HG03520 (cell line): ENCODE measurements at regions not wholly inside any gene's neighbourhood (a gene's known extent, or its start where the extent isn't known, plus 50 kb on each side); places are given as distances from the start of the nearest gene placed in this dataset.

Experiments used
- ATAC-seq: cut with Tn5 transposase; IDR thresholded peaks from one replicate; pipeline ENCODE4 v1.9.1; 2021; ENCODE audit warnings: mild to moderate bottlenecking, moderate library complexity; ENCODE audit not compliant: unreplicated experiment

DNA sequence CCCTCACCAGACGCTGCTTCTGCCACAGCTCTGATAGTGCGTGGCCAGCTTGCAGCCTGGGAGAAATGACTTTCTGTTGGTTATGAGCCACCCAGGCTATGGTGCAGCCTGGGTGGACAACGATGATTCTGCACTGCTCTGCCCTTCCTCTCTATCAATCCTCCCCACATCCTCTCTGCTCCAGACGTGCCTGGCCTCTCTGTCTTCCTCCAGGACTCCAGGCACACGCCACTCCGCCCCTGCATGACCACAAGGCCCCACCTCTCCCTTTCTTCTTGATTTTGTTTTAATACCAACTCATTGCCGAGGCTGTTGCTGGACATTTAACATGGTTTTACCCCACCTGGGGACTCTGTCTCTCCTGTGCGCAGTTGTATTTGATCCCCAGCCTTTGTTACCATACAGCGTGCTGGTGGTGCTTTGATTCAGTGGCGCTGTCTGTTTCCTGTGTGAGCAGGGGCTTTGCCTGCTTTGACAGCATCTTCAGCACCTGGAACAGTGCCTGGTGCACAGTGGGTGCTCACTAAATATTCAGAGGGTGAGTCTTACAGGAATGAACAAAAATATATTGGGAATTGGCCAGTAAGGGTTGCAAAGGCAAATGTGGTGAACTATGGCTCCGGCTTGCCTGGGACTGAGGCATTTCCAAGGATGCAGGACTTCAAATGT lies 280.9 kb downstream of the CDH26 start:
- ATAC-seq: no peak

DNA sequence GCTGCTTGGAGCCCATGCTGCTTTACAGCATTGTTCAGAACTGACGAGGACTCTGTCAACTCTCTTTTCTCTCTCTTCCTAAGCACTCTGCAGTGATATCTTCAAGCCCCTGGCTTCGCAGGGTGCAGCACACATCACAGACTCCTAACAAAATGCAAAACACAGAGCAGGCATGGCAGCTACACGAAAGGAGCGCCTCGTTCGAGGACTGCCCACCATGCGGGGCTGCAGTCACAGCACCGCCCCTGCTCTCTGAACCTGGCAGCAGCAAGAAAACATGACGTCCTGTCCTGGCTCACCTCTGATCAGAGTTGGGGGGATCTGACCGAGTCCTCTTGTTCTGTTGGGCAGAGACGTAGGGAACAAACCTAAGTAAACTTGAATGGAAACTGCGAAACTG lies 281.7 kb downstream of the CDH26 start:
- no peak for ATAC-seq

DNA sequence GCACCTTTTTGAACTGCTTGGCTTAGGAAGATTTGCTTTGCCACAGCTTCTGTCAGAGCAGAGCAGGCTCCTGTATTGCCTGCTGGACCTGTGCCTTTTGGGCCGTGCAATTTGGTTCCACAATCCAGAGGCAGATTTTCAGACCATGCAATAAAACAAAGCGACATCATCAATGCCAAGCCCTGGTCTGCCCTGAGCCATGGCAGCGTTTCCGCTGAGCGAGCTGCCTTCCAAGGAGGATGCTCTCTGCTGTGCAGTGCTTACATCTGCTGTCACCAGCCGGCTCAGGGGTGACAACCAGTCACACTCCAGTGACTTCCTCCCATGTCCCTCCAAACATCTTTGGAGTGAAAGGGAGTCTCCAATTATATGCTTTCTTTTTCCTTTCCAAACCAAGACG lies 282.2 kb downstream of the CDH26 start:
- no peak for ATAC-seq

DNA sequence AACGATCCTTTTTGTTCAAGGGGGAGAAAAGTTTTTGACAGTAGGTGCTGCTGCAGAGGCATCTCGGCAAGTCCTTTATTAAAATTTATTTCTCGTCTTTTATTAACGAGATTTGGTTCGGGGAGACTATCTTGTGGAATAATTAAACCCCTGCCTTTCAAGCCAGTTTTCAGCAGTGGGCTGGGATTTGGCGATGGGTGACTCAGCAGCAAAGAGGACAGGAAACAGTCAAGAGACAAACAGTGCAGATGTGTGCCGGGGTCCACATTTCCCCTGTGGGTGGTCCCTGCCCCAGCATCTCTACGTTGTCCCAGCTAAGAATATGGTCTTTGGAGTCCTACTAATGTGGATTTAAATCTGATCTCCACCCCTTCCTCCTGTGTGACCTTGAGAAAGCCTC lies 282.8 kb downstream of the CDH26 start:
- ATAC-seq: no peak

DNA sequence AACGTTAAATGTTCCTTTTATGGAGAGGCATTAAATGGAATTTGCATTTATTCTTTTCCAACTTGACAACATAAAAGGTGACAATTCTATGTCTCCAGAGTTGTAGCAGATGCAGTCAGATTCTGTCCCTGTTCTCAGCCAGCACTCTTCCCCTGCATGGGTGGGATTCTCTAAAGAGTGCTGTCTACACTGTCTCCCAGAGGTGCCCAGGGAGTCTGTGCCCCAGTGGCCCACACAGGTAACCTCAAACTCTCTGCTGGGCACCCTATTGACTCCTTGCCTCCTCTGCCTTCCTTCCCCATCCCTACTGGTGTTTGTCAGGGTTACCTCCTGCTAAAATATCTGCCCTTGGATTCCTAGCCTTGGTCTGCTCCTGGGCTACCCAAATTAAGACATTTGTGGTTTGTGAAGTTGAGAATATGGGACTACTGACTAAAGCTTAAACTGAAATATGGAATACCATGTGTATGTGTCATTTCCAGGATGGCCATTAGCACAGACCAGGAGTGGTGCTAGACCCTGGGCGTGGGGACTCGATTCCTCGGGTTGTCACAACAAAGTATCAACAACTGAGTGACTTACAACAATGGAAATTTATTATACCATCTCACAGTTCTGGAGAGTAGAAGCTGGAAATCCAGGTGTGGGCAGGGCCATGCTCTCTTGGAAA lies 284.7 kb downstream of the CDH26 start:
- no peak for ATAC-seq

DNA sequence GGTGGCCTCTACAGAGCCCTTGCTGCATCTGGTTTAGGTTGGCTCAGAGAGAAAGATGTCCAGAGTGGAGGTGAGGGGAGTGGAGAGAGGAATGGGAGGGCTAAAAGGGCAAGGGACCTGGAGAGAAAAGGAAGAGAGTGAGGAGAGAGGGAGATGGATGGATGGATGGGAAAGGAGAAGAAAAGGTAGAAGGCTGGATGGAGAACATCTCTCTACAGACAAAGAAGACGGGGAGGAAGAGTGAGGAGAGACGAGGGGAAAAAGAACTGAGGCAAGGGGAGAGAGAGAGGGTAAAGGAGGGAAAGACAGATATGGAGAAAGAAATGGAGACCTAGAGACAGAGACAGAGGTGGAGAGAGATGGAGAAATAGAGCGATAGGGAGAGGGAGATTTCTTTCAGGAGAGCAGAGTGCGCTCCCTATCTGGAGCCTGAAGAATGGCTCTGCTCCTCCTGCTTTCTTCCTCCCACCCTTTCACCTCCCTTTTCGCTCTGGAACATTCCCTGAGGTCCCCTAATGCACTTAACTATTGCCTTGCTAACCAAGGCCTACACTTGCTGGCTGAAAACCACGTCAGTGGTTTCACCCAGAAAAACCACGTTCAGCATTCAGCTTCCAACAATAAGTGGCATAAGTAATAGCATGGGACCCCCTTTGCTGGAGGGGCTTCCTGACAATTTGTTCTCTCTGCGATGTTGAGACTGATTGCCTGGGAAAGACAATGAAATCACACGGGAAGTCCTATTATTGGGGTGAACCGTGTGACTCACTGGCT lies 286.3 kb downstream of the CDH26 start:
- ATAC-seq: no peak

DNA sequence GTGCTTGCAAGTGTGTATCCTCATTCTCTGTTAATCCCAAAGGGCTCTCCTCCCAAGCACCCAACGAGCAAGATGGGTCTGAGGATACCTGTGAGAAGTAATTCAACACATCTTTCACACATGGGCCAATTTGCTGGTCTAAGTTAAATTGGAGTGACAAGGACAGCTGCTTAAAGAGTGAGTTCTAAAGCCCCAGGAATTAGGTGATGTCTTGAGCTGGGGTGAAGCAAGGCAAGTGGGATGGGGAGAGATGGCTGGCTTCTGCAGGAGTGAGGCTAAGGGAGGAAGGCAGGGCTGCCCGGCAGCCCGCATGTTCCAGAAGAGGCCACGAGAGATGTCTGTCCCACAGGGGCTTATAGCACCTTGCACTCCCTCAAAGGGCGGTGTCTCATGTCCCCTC lies 288.5 kb downstream of the CDH26 start:
- ATAC-seq: no peak

DNA sequence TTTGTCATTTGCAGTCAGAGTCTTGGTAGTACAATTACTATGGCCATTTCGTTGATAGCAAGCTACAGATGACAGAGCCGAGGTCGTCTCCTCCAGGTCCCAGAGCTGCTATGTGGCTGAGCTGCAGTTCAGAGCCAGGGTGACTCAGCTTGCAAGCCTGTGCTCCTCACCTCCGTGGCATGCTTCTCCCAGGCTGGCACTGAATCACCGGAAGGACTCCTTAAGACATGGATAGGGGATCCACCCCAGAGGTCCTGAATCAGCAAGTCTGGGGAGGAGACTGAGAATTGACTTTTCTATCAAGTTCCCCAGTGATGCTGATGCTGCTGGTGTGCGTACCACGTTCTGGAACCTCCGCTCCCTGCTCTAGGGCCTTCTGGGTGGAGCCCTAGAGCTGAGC lies 291.2 kb downstream of the CDH26 start:
- ATAC-seq: no peak

DNA sequence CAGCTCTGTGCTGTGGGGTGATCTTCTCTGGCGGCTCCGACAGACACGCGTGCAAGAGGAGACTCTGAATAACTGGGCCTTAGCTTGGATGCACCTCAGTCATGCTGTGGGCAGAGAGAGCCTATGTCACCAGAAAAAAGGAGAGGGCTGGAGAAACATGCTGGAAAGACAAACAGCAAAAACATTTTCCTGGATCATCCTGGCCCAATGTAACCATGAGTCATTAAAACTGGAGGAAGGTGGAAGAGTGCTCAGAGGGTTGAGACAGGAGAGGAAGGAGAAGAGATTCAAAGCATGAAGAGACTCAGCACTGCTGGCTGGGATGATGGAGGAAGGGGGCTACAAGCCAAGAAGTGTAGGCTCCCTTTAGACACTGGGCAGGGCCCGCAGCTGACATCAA lies 292.0 kb downstream of the CDH26 start:
- ATAC-seq: no peak

DNA sequence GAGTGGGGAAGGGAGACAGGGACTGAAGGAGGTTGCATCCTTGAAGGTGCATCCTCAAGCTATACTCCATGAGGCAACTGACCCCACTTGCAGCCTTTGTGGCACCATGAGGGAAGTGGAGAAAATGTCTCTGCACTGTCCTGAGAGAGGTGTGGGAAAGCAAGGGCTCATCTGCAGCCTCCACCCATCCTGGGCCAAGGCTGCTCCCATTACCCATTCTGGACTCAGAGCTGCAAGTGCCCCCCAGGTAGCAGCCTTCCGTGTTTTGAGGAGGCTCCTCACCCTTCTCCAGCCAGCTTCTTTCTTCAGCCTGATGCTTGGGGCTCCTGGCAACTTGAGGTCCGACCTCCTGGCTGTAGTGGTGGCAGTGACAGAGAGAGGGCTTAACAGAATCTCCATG lies 294.6 kb downstream of the CDH26 start:
- no peak for ATAC-seq

DNA sequence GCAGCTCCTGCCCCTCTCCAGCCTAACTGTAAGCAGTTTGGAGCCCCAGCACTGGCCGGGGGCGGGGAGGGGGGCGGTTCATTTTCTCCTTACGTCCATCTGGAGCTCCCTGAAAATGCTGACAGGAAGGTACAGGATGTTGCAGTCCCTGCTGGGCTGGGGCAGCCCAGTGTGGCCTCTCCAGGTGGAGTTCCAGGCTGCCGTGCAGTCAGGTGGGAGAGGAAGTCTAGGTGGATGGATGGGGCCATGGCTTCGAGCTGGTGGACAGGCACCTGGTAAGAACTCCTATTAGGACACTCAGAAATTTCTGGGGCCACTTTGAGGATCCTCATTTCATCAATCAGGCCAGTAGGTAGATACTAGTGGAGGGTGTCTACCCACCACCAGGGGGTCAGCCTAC lies 295.2 kb downstream of the CDH26 start:
- no peak for ATAC-seq

DNA sequence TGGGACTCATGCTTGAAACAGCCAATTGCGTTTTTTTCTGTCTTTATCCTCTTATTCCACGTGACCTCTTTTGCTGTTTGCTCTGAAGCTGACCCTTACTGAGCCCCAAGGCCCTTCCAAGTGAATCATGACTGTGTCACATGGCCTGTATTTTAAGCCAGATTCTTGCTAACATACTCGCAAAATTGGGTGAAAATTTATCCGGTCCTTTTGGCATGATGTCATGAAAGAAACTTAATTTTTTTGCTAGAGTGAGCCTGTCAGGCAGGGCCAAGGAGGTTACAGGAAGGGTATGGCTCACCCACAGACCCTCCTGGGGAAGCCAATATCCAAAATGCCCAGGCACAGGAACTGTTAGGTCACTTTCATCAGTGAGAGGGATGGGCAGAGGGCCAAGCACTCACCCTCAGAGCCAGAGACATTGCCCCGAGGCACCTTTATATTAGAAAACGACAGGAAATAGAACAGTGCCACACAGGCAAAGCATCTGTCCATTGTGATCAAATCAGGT lies 296.7 kb downstream of the CDH26 start:
- ATAC-seq: no peak

DNA sequence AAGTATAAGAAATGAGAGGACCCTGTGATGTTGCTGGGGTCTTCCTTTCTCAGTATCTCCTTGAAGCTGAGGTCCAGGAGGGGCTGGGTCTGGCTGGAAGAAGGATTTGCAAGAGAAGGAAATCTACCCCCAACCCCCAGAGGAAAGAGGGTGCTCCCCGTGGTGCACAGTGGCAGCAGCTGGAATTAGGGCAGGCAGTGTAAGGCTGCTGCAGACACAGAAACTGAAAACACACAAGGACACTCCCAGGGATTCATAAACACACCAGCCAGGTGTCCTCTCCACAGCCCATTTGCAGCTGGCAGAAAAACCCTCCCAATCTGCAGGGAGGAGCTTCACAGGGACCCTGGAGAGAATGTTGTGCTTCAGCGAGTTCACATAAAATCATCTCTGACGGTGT lies 297.2 kb downstream of the CDH26 start:
- no peak for ATAC-seq

DNA sequence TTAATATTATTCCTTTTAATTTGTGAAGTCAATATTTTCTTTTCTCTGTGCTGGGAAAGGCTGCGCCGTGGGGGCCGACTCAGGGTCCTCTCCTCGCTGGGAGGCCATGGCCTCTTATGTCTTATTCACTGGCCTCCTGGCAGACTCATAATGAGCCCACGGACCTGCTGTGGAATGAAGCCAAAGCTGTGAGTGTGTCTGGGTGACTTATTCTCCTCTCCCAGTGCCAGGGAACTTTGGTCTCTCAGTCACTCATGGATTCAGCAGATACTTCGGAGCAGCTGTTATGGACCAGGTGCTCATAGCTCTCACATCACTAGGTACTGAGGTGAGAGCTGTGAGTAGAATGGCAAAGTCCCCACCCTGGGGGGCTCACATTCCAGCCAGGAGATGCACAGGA lies 297.6 kb downstream of the CDH26 start:
- ATAC-seq: no peak

DNA sequence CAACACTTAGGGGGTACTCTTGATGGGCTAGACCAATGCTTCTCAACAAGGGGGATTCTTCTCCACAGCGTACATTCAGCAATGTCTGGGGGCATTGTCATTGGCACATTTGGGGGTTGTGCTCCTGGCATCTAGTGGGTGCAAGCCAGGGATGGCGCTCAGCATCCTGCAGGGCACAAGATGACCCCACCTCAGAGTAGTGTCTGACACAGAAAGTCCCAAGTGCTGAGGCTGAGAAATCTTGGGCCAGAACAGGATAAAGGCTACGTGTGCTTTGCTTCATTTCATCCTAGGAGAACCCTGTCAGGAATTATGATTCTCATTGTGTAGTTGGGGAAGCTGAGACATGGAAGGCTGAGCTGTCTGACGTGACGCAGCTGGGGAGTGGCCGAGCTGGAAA lies 298.6 kb downstream of the CDH26 start:
- no peak for ATAC-seq

DNA sequence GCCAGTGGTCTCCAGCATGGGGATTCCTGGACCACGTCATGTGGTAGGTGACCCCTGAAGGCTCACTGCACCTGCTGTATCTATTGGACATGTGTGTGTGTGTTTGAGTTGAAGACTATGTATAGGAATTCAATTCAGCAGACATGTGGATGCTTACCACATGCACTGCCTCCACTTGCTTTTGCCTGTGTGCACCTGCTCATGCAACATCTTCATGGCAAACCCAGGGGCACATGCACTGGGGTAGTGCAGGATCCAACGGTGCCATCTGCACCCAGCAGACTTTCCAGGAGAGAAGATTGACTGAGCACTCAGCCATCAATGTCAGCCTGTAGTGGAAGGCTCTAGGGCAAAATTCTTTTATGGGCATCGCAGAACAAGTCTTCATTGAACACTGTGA lies 299.4 kb downstream of the CDH26 start:
- no peak for ATAC-seq

DNA sequence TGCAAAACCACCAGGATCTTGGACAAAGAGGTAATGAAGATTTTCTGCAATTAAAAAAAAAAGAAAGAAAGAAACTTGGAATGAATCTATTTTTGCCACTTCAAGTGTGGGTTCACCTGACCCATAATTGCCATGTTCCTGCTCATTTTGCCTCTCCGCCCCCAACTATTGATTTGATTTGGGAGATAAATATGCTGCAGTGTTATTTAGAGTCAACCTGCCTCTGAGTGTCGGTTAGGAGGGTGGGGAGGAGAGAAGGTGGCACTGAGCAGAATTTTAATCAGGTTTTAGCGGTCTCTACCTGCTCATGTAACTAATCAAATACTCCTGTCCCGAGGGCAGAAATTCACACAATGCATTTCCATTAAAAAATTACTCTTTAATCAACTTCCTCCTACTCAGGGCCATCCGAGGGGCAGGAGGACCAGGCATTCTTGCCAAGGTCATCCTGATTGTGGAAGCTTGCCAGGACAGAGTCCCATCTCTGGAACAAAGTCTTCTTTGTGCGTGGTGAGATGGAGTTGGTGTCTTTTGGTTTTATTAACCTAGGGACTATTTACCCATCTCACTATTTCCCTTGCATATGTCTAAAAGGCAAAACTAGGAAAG lies 300.1 kb downstream of the CDH26 start:
- no peak for ATAC-seq

DNA sequence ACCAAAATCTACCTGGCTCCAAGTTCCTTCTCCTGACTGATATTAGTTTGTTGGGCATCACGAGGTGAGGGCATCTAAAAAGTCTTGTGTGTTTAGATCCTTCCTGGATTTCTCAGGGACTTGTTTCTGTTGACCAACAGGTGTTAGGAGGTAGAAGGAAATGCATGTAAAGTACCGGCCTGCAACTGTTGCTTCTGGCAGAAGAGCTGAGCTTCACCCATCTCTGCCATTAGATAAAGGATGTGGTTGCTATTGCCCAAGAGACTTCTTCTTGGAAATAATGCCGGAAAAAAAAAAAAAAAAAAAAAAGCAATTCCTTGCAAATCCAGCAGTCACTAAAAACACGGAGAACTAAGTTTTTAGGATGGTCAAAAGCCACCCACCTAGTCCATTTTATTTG lies 303.1 kb downstream of the CDH26 start:
- ATAC-seq: no peak

DNA sequence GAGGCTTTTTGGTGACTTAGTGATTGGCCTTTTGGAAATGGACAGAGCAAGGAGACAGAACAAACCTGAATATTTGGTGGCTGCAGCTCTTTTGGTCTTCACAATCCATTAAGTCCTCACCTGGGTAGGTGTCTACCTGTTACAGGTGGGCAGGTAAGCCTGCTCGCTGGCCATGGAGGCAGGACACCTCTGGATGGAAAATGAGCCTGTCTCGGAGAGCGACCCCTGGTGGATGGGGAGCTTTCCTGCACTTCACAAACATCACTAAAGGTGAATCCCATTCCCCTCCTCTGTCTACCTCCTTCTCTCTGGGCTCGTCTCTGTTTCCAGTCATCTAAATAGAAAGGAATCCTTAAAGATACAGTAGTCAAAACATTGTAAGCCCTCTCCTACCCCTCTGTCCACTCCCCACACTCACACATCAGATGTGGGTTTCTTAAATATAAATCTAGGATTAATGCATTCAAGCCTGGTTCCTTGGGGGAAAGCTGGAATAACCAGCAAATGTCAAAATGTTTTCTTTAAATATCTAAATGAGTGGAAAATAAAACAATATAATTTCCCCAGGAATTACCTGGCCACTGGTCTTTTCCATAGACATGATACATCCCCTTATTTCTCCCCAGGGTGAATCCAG lies 304.9 kb downstream of the CDH26 start:
- no peak for ATAC-seq

DNA sequence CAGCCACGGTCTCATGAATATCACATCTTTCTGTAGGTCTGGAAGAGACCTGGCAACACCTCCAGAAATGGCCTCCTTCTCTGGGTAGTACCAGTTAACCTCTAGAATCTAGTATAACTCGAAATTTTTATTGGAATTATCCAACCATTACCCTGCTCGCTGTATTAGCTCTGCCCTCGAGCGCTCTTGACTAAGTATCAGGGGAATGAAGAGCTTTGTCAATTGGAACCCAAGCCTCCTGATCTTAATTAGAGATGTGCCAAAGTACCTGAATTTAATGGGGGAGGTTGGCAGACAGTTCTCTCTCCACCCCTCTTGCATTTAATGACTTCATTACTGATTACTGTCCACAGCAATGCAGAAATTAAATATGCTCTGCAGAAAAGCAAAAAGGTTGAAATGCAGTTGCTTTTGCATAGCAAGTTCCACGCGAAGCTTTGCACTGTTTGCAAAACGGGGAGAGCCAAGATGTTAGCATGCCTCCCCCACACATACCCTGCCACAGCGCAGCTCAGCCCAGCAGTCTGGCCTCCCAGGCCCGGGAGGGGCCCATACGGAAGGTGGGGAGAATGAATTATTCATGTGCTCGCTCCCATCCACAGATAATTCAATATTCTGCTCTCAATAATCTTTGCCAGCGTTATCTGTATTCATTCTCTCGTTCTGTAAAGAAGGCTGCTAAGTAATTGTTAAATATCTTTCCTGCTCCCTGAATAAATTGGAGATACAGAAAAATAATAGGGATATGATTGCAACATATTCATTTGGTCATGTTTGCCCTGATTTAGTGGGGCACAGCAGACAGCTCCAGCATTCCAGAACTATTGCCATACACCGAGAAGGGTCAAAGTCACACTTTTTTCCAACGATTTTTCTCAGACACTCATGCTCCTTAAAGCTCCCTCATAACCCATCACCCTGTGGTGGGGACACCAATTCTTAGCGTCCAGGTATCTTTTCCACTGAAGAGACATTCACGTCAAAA lies 305.8 kb downstream of the CDH26 start:
- ATAC-seq: no peak
